ENCODE measurements at regions not wholly inside any gene's neighbourhood (a gene's known extent, or its start where the extent isn't known, plus 50 kb on each side); places are given as distances from the start of the nearest gene placed in this dataset.
A peak's percentile ranks its signal among the peaks of the same experiment; 100 is the strongest.

DNA sequence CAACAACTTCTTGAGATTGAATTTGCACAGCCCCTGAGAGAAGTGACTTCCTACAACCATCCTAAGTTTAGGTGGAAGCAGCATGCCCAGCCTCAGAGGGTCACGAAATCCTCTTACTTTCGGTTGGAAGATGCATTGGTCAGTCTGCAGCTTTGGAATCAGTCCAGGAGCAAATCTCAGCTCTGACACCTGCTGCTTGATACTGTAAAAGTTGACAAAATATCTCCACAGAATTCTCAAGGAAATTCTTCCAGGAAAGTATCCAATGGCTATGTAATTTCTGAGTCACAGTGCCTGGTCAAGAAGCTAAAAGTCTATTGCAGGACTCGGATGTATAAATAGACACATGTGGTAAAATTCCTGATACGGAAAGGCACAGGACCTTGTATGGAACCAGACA, 414.5 kb upstream of the GYPC start:
- DNase-seq (no peak), ATAC-seq (ENCODE audit: low read depth) (no peak)
- intact Hi-C loops (cut with micrococcal nuclease) = no loop called here
- Mint-ChIP-seq H3K27ac (no peak overlapping the region), H3K27me3 (no peaks in the 10 kb centered on the region), H3K4me1 (no peaks in the 10 kb centered on the region), H3K4me3 (no peak overlapping the region), H3K9me3 (ENCODE audit: insufficient read depth) (no peaks in the 10 kb centered on the region)
- POLR2A ChIA-PET = no interaction called here
- no peak overlapping the region for H2AFZ ChIP-seq (ENCODE audit: insufficient read depth, low read depth, low read length, poor library complexity, severe bottlenecking)
- H3K9ac ChIP-seq (ENCODE audit: low read length) = no peak overlapping the region
- no peaks in the 10 kb centered on the region for H3K36me3 ChIP-seq (replicated peaks in 1 of 2; ENCODE audit: control extremely low read depth in 1 of 2, control insufficient read depth in 1 of 2, extremely low read depth in 1 of 2, insufficient read depth in 2 of 2, low read length in 1 of 2)
- H3K27ac ChIP-seq (ENCODE audit: low read length in 2 of 2) = no peak overlapping the region
- WGBS (ENCODE audit: insufficient coverage) = 82% methylated on average over 3 of the region's 4 CpGs
- no peaks in the 10 kb centered on the region for H3K4me1 ChIP-seq (ENCODE audit: control insufficient read depth in 2 of 2, insufficient read depth in 2 of 2, low read length in 2 of 2)
- no peaks in the 10 kb centered on the region for H3K27me3 ChIP-seq (replicated peaks in 1 of 4; ENCODE audit: control extremely low read depth in 1 of 4, control insufficient read depth in 3 of 4, insufficient read depth in 4 of 4, low read length in 3 of 4)
- CTCF ChIA-PET = no interaction called here
- no peaks in the 10 kb centered on the region for H3K9me3 ChIP-seq (ENCODE audit: control extremely low read depth in 1 of 3, control insufficient read depth in 2 of 3, insufficient read depth in 1 of 3, low read length in 2 of 3)
- H3K4me3 ChIP-seq (ENCODE audit: control extremely low read depth in 1 of 5, extremely low read depth in 1 of 5, insufficient read depth in 1 of 5, low read depth in 2 of 5, low read length in 4 of 5) = no peak overlapping the region
- H4K20me1 ChIP-seq (ENCODE audit: control insufficient read depth, insufficient read depth, low read length, poor library complexity, severe bottlenecking) = no peaks in the 10 kb centered on the region
- TF ChIP-seq CTCF (IDR thresholded peaks at IDR 0.05) (no peak), EZH2 (IDR thresholded peaks at IDR 0.05; ENCODE audit: borderline replicate concordance, insufficient read depth, low read depth, low read length, poor library complexity, severe bottlenecking) (no peak)
- no peaks in the 10 kb centered on the region for H3K79me2 ChIP-seq (ENCODE audit: control insufficient read depth, insufficient read depth, low read length)
- H3K4me2 ChIP-seq (replicated peaks; ENCODE audit: low read depth, low read length, poor library complexity, severe bottlenecking) = no peak overlapping the region

DNA sequence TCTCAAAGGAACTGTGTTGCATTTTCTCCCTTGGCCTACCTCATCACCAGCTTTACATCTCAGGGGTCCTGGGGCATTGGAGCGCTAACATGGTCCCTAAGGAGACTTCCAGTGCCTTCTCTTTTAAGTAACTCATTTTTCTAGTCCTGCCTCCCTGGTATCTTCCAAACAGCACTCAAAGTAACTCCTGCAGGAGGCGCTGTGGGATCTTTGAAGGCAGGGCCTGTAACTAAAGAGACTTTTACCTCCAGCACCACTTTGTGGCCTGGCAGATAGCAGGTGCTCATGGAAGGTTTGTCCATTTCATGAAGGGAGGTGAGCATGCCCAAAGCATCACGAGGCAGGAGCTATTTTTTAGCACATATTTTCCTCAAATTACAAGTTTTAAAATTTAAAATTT, 411.0 kb upstream of the GYPC start:
- intact Hi-C loops (cut with micrococcal nuclease) = no loop called here
- Mint-ChIP-seq H3K27me3 (no peaks in the 10 kb centered on the region), H3K4me3 (no peak overlapping the region), H3K4me1 (no peaks in the 10 kb centered on the region), H3K27ac (no peak overlapping the region), H3K9me3 (ENCODE audit: insufficient read depth) (no peaks in the 10 kb centered on the region)
- Histone ChIP-seq H3K4me1 (ENCODE audit: control insufficient read depth in 2 of 2, insufficient read depth in 2 of 2, low read length in 2 of 2) (no peaks in the 10 kb centered on the region), H4K20me1 (ENCODE audit: control insufficient read depth, insufficient read depth, low read length, poor library complexity, severe bottlenecking) (no peaks in the 10 kb centered on the region), H3K4me2 (replicated peaks; ENCODE audit: low read depth, low read length, poor library complexity, severe bottlenecking) (no peak overlapping the region), H2AFZ (ENCODE audit: insufficient read depth, low read depth, low read length, poor library complexity, severe bottlenecking) (no peak overlapping the region), H3K9me3 (ENCODE audit: control extremely low read depth in 1 of 3, control insufficient read depth in 2 of 3, insufficient read depth in 1 of 3, low read length in 2 of 3) (no peaks in the 10 kb centered on the region), H3K79me2 (ENCODE audit: control insufficient read depth, insufficient read depth, low read length) (no peaks in the 10 kb centered on the region), H3K9ac (ENCODE audit: low read length) (no peak overlapping the region), H3K27ac (ENCODE audit: low read length in 2 of 2) (no peak overlapping the region), H3K27me3 (replicated peaks in 1 of 4; ENCODE audit: control extremely low read depth in 1 of 4, control insufficient read depth in 3 of 4, insufficient read depth in 4 of 4, low read length in 3 of 4) (no peaks in the 10 kb centered on the region), H3K4me3 (ENCODE audit: control extremely low read depth in 1 of 5, extremely low read depth in 1 of 5, insufficient read depth in 1 of 5, low read depth in 2 of 5, low read length in 4 of 5) (no peak overlapping the region), H3K36me3 (replicated peaks in 1 of 2; ENCODE audit: control extremely low read depth in 1 of 2, control insufficient read depth in 1 of 2, extremely low read depth in 1 of 2, insufficient read depth in 2 of 2, low read length in 1 of 2) (no peaks in the 10 kb centered on the region)
- POLR2A ChIA-PET = no interaction called here
- TF ChIP-seq CTCF (IDR thresholded peaks at IDR 0.05) (no peak), EZH2 (IDR thresholded peaks at IDR 0.05; ENCODE audit: borderline replicate concordance, insufficient read depth, low read depth, low read length, poor library complexity, severe bottlenecking) (no peak)
- DNase-seq (peak; percentile 3), ATAC-seq (ENCODE audit: low read depth) (no peak)
- 70% methylated on average over 1 of the region's 3 CpGs for WGBS (ENCODE audit: insufficient coverage)
- CTCF ChIA-PET = no interaction called here
